NT2/D1 (cell line): ENCODE measurements at regions not wholly inside any gene's neighbourhood (a gene's known extent, or its start where the extent isn't known, plus 50 kb on each side); places are given as distances from the start of the nearest gene placed in this dataset.

ENCODE experiments used
- SUZ12 ChIP-seq: IDR thresholded peaks from 2 replicates; pipeline ENCODE4 v1.6.1; 2011; ENCODE audit not compliant: insufficient read length, insufficient read depth; ENCODE audit errors: extremely low read depth
- YY1 ChIP-seq: IDR thresholded peaks from 2 replicates; pipeline ENCODE4 v1.6.1; 2011; ENCODE audit not compliant: insufficient read length, insufficient read depth

- TF ChIP-seq SUZ12 (no peak), YY1 (no peak)
Measured at GRCh38 chr9:78590068-78590467, 293.1 kb downstream of the PSAT1 start.
